ENCODE measurements at regions not wholly inside any gene's neighbourhood (a gene's known extent, or its start where the extent isn't known, plus 50 kb on each side); places are given as distances from the start of the nearest gene placed in this dataset.

- Histone ChIP-seq H3K4me2 (no peak overlapping the region), H3K4me3 (no peak overlapping the region), H3K4me1 (no peaks in the 10 kb centered on the region), H3K27ac (no peak overlapping the region), H3K9me3 (peaks cover 9% of the 10 kb centered on the region; the same call in 2 of the 3 replicates)
- DNase-seq (ENCODE audit: low read depth in 1 of 2, low spot score in 1 of 2) (no peak), ATAC-seq (no peak), FAIRE-seq (no peak)
- ChIA-PET POLR2A (no interaction called here), CTCF (no interaction called here)
- TF ChIP-seq CHD4 (IDR thresholded peaks at IDR 0.05; ENCODE audit: borderline replicate concordance) (no peak), HES2 (IDR thresholded peaks at IDR 0.05) (no peak), KDM5A (IDR thresholded peaks at IDR 0.05) (no peak), POLR2AphosphoS2 (conservative IDR thresholded peaks at IDR 0.05; ENCODE audit: low read length) (no peak), CTCF (IDR thresholded peaks at IDR 0.05) (no peak), PBX3 (IDR thresholded peaks at IDR 0.05) (no peak), BHLHE40 (IDR thresholded peaks at IDR 0.05; ENCODE audit: low read depth, low read length) (no peak), SMC3 (IDR thresholded peaks at IDR 0.05) (no peak), RARB (CRISPR knock-in tag; IDR thresholded peaks at IDR 0.05) (no peak), RFX5 (IDR thresholded peaks at IDR 0.05) (no peak)
- 66% methylated on average over 1 of the region's 1 CpG for WGBS (ENCODE audit: missing lambda C conversion rate)
Observed at GRCh38 chr12:74241341-74241740, 296.3 kb upstream of the ATXN7L3B start.

GRCh38 chr12:74242088-74242487, 295.5 kb upstream of the ATXN7L3B start:
- ATAC-seq: no peak
- ChIA-PET CTCF (interaction anchor here (0.6 kb wide), 1 partner anchor 76 kb away, joined by 3 read pairs; no protein-coding TSS in a partner anchor), POLR2A (no interaction called here)
- DNase-seq (ENCODE audit: low read depth in 1 of 2, low spot score in 1 of 2): no peak
- no peak overlapping the region for H3K4me3 ChIP-seq
- no peak for FAIRE-seq
- 61% methylated on average over 2 of the region's 2 CpGs for WGBS (ENCODE audit: missing lambda C conversion rate)
- H3K4me2 ChIP-seq: no peak overlapping the region
- TF ChIP-seq USF2 (IDR thresholded peaks at IDR 0.05) (no peak), FOSL2 (IDR thresholded peaks at IDR 0.05) (no peak), FOSL2 (CRISPR knock-in tag; IDR thresholded peaks at IDR 0.05) (no peak), EHMT2 (IDR thresholded peaks at IDR 0.05; ENCODE audit: low read depth) (no peak), ESRRA (IDR thresholded peaks at IDR 0.05; ENCODE audit: borderline replicate concordance, low read length) (no peak), RFX5 (IDR thresholded peaks at IDR 0.05) (no peak), ZFP36 (IDR thresholded peaks at IDR 0.05; ENCODE audit: borderline replicate concordance, partially characterized antibody) (no peak), KDM1A (IDR thresholded peaks at IDR 0.05; ENCODE audit: low read depth) (no peak), SMC3 (IDR thresholded peaks at IDR 0.05) (no peak), MAFK (IDR thresholded peaks at IDR 0.05; ENCODE audit: partially characterized antibody) (no peak)
- no peaks in the 10 kb centered on the region for H3K4me1 ChIP-seq
- no peak overlapping the region for H3K27ac ChIP-seq
- H3K9me3 ChIP-seq: peaks cover 9% of the 10 kb centered on the region; the same call in 2 of the 3 replicates

GRCh38 chr12:74245458-74245857, 292.2 kb upstream of the ATXN7L3B start:
- H3K4me2 ChIP-seq: no peak overlapping the region
- no peak overlapping the region for H3K4me3 ChIP-seq
- ATAC-seq (no peak), FAIRE-seq (no peak), DNase-seq (ENCODE audit: low read depth in 1 of 2, low spot score in 1 of 2) (no peak)
- WGBS (ENCODE audit: missing lambda C conversion rate): 72% methylated on average over 1 of the region's 1 CpG
- H3K4me1 ChIP-seq: no peaks in the 10 kb centered on the region
- no peak overlapping the region for H3K27ac ChIP-seq
- CTCF ChIA-PET: no interaction called here
- peaks cover 4% of the 10 kb centered on the region; the same call in 2 of the 3 replicates for H3K9me3 ChIP-seq
- POLR2A ChIA-PET: no interaction called here
- TF ChIP-seq CTCF (IDR thresholded peaks at IDR 0.05): no peak
- no peak for TF ChIP-seq KDM1A (IDR thresholded peaks at IDR 0.05; ENCODE audit: low read depth)
- TF ChIP-seq BCL3 (IDR thresholded peaks at IDR 0.05): no peak
- no peak for TF ChIP-seq HDAC2 (IDR thresholded peaks at IDR 0.05)
- no peak for TF ChIP-seq JUNB (IDR thresholded peaks at IDR 0.05)
- no peak for TF ChIP-seq EP300 (IDR thresholded peaks at IDR 0.05)
- no peak for TF ChIP-seq HMGXB4 (CRISPR knock-in tag; IDR thresholded peaks at IDR 0.05; ENCODE audit: borderline replicate concordance)
- no peak for TF ChIP-seq E2F6 (IDR thresholded peaks at IDR 0.05; ENCODE audit: borderline replicate concordance, low read depth)
- no peak for TF ChIP-seq MAFK (IDR thresholded peaks at IDR 0.05; ENCODE audit: partially characterized antibody)
- TF ChIP-seq ZNF302 (CRISPR knock-in tag; IDR thresholded peaks at IDR 0.05): no peak

Data from A549 (cell line).